Stimulated activated CD4-positive, alpha-beta T cell treated with anti-CD3 and anti-CD28 coated beads, TNF-alpha, amount 100 ng/mL, for 24 hours (primary cell): ENCODE measurements at regions not wholly inside any gene's neighbourhood (a gene's known extent, or its start where the extent isn't known, plus 50 kb on each side); places are given as distances from the start of the nearest gene placed in this dataset.
"Not testable (repeated sequence)": the region's sequence is repeated elsewhere in the genome, so short reads cannot be mapped to it uniquely, and the experiment has no call there.

ENCODE experiments used
- DNase-seq, 3 experiments: peaks; one replicate each; pipeline ENCODE4 v3.0.0-alpha.2; 2020; ENCODE audit warnings: low read depth in 3 of 3

GRCh38 chr7:52269669-52270068, 765.8 kb upstream of the POM121L12 start:
- DNase-seq: no peak

GRCh38 chr7:52261057-52261456, 774.4 kb upstream of the POM121L12 start:
- DNase-seq: no peak

GRCh38 chr7:52260046-52260665, 775.3 kb upstream of the POM121L12 start:
- no peak for DNase-seq

- no peak for DNase-seq
Measured at GRCh38 chr7:52257890-52258289, 777.5 kb upstream of the POM121L12 start.

- no peak for DNase-seq
Measured at GRCh38 chr7:52254396-52255010, 780.9 kb upstream of the POM121L12 start.

GRCh38 chr7:52253953-52254352, 781.5 kb upstream of the POM121L12 start:
- no peak for DNase-seq

- DNase-seq: no peak
Measured at GRCh38 chr7:52249741-52250140, 785.7 kb upstream of the POM121L12 start.

- DNase-seq: no peak
Measured at GRCh38 chr7:52247518-52247917, 787.9 kb upstream of the POM121L12 start.

GRCh38 chr7:52243685-52244084, 791.7 kb upstream of the POM121L12 start:
- no peak for DNase-seq

GRCh38 chr7:52233248-52233647, 802.2 kb upstream of the POM121L12 start:
- no peak for DNase-seq

- no peak for DNase-seq
Measured at GRCh38 chr7:52211930-52212329, 823.5 kb upstream of the POM121L12 start.

- no peak for DNase-seq
Measured at GRCh38 chr7:52209614-52210013, 825.8 kb upstream of the POM121L12 start.

- DNase-seq: no peak
Measured at GRCh38 chr7:52197221-52197620, 838.2 kb upstream of the POM121L12 start.

- DNase-seq: no peak
Measured at GRCh38 chr7:52195664-52196063, 839.8 kb upstream of the POM121L12 start.

- no peak for DNase-seq
Measured at GRCh38 chr7:52189153-52189778, 846.2 kb upstream of the POM121L12 start.

- DNase-seq: no peak
Measured at GRCh38 chr7:52184006-52184703, 851.3 kb upstream of the POM121L12 start.

GRCh38 chr7:52179934-52180333, 855.5 kb upstream of the POM121L12 start:
- no peak for DNase-seq

- DNase-seq: no peak
Measured at GRCh38 chr7:52168085-52168484, 851.5 kb upstream of the COBL start.

- DNase-seq: no peak
Measured at GRCh38 chr7:52163311-52163710, 846.7 kb upstream of the COBL start.

- no peak for DNase-seq
Measured at GRCh38 chr7:52161483-52161882, 844.9 kb upstream of the COBL start.

GRCh38 chr7:52159421-52159820, 842.8 kb upstream of the COBL start:
- not testable (repeated sequence) for DNase-seq

- no peak for DNase-seq
Measured at GRCh38 chr7:52154382-52154781, 837.8 kb upstream of the COBL start.

- no peak for DNase-seq
Measured at GRCh38 chr7:52151559-52151958, 835.0 kb upstream of the COBL start.
